DND-41 (cell line): ENCODE measurements at regions not wholly inside any gene's neighbourhood (a gene's known extent, or its start where the extent isn't known, plus 50 kb on each side); places are given as distances from the start of the nearest gene placed in this dataset.

Experiments used
- ATAC-seq: fragments of 200-7000 bp; cut with Tn5 transposase; 3 replicates; pipeline ENCODE4 v1.9.1; 2021; ENCODE audit warnings: low read depth; ENCODE audit not compliant: insufficient read depth
- DNase-seq: peaks from one replicate; pipeline ENCODE4 v3.0.0-alpha.2; 2020
- H2AFZ ChIP-seq: 2 replicates; pipeline ENCODE4 v1.6.0; 2012; ENCODE audit warnings: low read depth, low read length
- H3K27ac ChIP-seq: 2 replicates; pipeline ENCODE4 v1.5.1; 2012; ENCODE audit warnings: low read length, inconsistent platforms
- H3K27me3 ChIP-seq: fragments of 200-600 bp; sonication (generic); 2 replicates; pipeline ENCODE4 v1.6.0; 2012; ENCODE audit warnings: low read length, mild to moderate bottlenecking, inconsistent platforms; ENCODE audit not compliant: insufficient read depth, poor library complexity
- H3K36me3 ChIP-seq: 2 replicates; pipeline ENCODE4 v1.5.1; 2012; ENCODE audit warnings: low read length, inconsistent platforms; ENCODE audit not compliant: insufficient read depth
- H3K4me1 ChIP-seq: 2 replicates; pipeline ENCODE4 v1.5.1; 2012; ENCODE audit warnings: mild to moderate bottlenecking, low read length; ENCODE audit not compliant: insufficient read depth
- H3K4me2 ChIP-seq: 2 replicates; pipeline ENCODE4 v1.6.0; 2012; ENCODE audit warnings: mild to moderate bottlenecking, moderate library complexity, low read length, inconsistent platforms; ENCODE audit not compliant: insufficient read depth
- H3K4me3 ChIP-seq, 2 experiments: fragments of 200-600 bp in 1 of 2; shearing (Covaris generic) in 1 of 2; 2 replicates each; pipeline ENCODE4 v1.5.1; 2012 to 2016; ENCODE audit warnings: inconsistent platforms in 2 of 2, low read length in 2 of 2, mild to moderate bottlenecking in 2 of 2, low read depth in 1 of 2, moderate library complexity in 1 of 2
- H3K79me2 ChIP-seq: 2 replicates; pipeline ENCODE4 v1.6.0; 2012; ENCODE audit warnings: low read length, inconsistent platforms; ENCODE audit not compliant: insufficient read depth
- H3K9ac ChIP-seq: 2 replicates; pipeline ENCODE4 v1.6.0; 2012; ENCODE audit warnings: low read depth, mild to moderate bottlenecking, inconsistent platforms, low read length, moderate library complexity
- H3K9me3 ChIP-seq: 2 replicates; pipeline ENCODE4 v1.5.1; 2012; ENCODE audit warnings: low read length, moderate library complexity, mild to moderate bottlenecking, inconsistent platforms; ENCODE audit not compliant: insufficient read depth, severe bottlenecking
- H4K20me1 ChIP-seq: 2 replicates; pipeline ENCODE4 v1.6.0; 2012; ENCODE audit warnings: low read length; ENCODE audit not compliant: insufficient read depth
- CTCF ChIP-seq: IDR thresholded peaks from 2 replicates; pipeline ENCODE4 v1.5.1; 2012; ENCODE audit warnings: borderline replicate concordance, low read length, moderate library complexity, mild to moderate bottlenecking; ENCODE audit not compliant: poor library complexity, severe bottlenecking; ENCODE audit errors: extremely low read depth
- EZH2 ChIP-seq: IDR thresholded peaks from 3 replicates; pipeline ENCODE4 v1.6.1; 2012; ENCODE audit warnings: borderline replicate concordance, low read depth, mild to moderate bottlenecking, moderate library complexity, low read length, inconsistent platforms; ENCODE audit not compliant: severe bottlenecking

- Histone ChIP-seq H3K9ac (no peak overlapping the region), H3K4me2 (no peak overlapping the region), H4K20me1 (no peaks in the 10 kb centered on the region), H3K4me1 (no peaks in the 10 kb centered on the region), H3K4me3 (no peak overlapping the region), H3K79me2 (no peaks in the 10 kb centered on the region), H3K9me3 (no peaks in the 10 kb centered on the region), H2AFZ (no peak overlapping the region), H3K36me3 (no peaks in the 10 kb centered on the region), H3K27me3 (no peaks in the 10 kb centered on the region), H3K27ac (no peak overlapping the region)
- TF ChIP-seq EZH2 (no peak), CTCF (no peak)
- no peak for ATAC-seq
- DNase-seq: no peak
These were observed 130.3 kb downstream of the MMUT start for GRCh38 chr6:49332781-49333180.

GRCh38 chr6:49329186-49329585 is 133.9 kb downstream of the MMUT start:
- H3K4me2 ChIP-seq: no peak overlapping the region
- no peak overlapping the region for H3K4me3 ChIP-seq
- H3K4me1 ChIP-seq: no peaks in the 10 kb centered on the region
- no peak overlapping the region for H2AFZ ChIP-seq
- no peak for DNase-seq
- no peaks in the 10 kb centered on the region for H3K36me3 ChIP-seq
- no peak overlapping the region for H3K27ac ChIP-seq
- H3K27me3 ChIP-seq: no peaks in the 10 kb centered on the region
- no peaks in the 10 kb centered on the region for H3K79me2 ChIP-seq
- no peaks in the 10 kb centered on the region for H3K9me3 ChIP-seq
- no peak overlapping the region for H3K9ac ChIP-seq
- no peaks in the 10 kb centered on the region for H4K20me1 ChIP-seq
- no peak for TF ChIP-seq CTCF
- TF ChIP-seq EZH2: no peak
- no peak for ATAC-seq

GRCh38 chr6:49328051-49328744 is 134.9 kb downstream of the MMUT start:
- H3K4me2 ChIP-seq: no peak overlapping the region
- H3K36me3 ChIP-seq: no peaks in the 10 kb centered on the region
- no peak overlapping the region for H2AFZ ChIP-seq
- no peaks in the 10 kb centered on the region for H4K20me1 ChIP-seq
- no peaks in the 10 kb centered on the region for H3K4me1 ChIP-seq
- TF ChIP-seq EZH2 (no peak), CTCF (no peak)
- no peaks in the 10 kb centered on the region for H3K9me3 ChIP-seq
- no peak overlapping the region for H3K4me3 ChIP-seq
- H3K9ac ChIP-seq: no peak overlapping the region
- H3K27ac ChIP-seq: no peak overlapping the region
- H3K27me3 ChIP-seq: no peaks in the 10 kb centered on the region
- no peaks in the 10 kb centered on the region for H3K79me2 ChIP-seq
- ATAC-seq: no peak
- DNase-seq: no peak

- H3K36me3 ChIP-seq: no peaks in the 10 kb centered on the region
- TF ChIP-seq EZH2 (no peak), CTCF (no peak)
- H3K4me2 ChIP-seq: no peak overlapping the region
- H3K9me3 ChIP-seq: no peaks in the 10 kb centered on the region
- no peaks in the 10 kb centered on the region for H3K4me1 ChIP-seq
- no peak overlapping the region for H3K4me3 ChIP-seq
- no peak overlapping the region for H2AFZ ChIP-seq
- no peak overlapping the region for H3K9ac ChIP-seq
- no peaks in the 10 kb centered on the region for H3K27me3 ChIP-seq
- DNase-seq (no peak), ATAC-seq (no peak)
- no peaks in the 10 kb centered on the region for H4K20me1 ChIP-seq
- H3K79me2 ChIP-seq: no peaks in the 10 kb centered on the region
- no peak overlapping the region for H3K27ac ChIP-seq
These were observed 135.5 kb downstream of the MMUT start for GRCh38 chr6:49327571-49327970.
